Brain microvascular endothelial cell (primary cell): ENCODE measurements at regions not wholly inside any gene's neighbourhood (a gene's known extent, or its start where the extent isn't known, plus 50 kb on each side); places are given as distances from the start of the nearest gene placed in this dataset.

Source experiments
- DNase-seq: peaks from one replicate; pipeline ENCODE4 v3.0.0-alpha.2; 2020
- H3K27ac ChIP-seq: fragments of 250-450 bp; sonication (Bioruptor Pico); 2 replicates; pipeline ENCODE4 v1.5.1; 2020; ENCODE audit warnings: mild to moderate bottlenecking, moderate library complexity
- H3K27me3 ChIP-seq: fragments of 250-450 bp; sonication (Bioruptor Pico); replicated peaks from 2 replicates; pipeline ENCODE4 v1.5.1; 2020; ENCODE audit warnings: mild to moderate bottlenecking
- H3K36me3 ChIP-seq: fragments of 250-450 bp; sonication (Bioruptor Pico); replicated peaks from 2 replicates; pipeline ENCODE4 v1.5.1; 2020; ENCODE audit warnings: mild to moderate bottlenecking
- H3K4me3 ChIP-seq: 2 replicates; pipeline ENCODE4 v1.5.1; 2011; ENCODE audit warnings: low read depth, mild to moderate bottlenecking, control low read depth, low read length, moderate library complexity
- in situ Hi-C: cut with HindIII; loops from 2 replicates; pipeline ENCODE4 v1.10.0; 2017; ENCODE audit warnings: low sequenced_read_pairs, low pct_ligation_motif_present
- TF ChIP-seq, protein P1 (sequence below): IDR thresholded peaks from 2 replicates; pipeline ENCODE4 v1.5.1; 2011; ENCODE audit warnings: low read depth, mild to moderate bottlenecking, moderate library complexity, low read length, control low read depth, inconsistent platforms; ENCODE audit errors: missing control alignments

- Histone ChIP-seq H3K4me3 (no peak overlapping the region), H3K36me3 (no peaks in the 10 kb centered on the region), H3K27me3 (no peaks in the 10 kb centered on the region), H3K27ac (no peak overlapping the region)
- in situ Hi-C loops: no loop called here
- TF ChIP-seq, protein P1, sequence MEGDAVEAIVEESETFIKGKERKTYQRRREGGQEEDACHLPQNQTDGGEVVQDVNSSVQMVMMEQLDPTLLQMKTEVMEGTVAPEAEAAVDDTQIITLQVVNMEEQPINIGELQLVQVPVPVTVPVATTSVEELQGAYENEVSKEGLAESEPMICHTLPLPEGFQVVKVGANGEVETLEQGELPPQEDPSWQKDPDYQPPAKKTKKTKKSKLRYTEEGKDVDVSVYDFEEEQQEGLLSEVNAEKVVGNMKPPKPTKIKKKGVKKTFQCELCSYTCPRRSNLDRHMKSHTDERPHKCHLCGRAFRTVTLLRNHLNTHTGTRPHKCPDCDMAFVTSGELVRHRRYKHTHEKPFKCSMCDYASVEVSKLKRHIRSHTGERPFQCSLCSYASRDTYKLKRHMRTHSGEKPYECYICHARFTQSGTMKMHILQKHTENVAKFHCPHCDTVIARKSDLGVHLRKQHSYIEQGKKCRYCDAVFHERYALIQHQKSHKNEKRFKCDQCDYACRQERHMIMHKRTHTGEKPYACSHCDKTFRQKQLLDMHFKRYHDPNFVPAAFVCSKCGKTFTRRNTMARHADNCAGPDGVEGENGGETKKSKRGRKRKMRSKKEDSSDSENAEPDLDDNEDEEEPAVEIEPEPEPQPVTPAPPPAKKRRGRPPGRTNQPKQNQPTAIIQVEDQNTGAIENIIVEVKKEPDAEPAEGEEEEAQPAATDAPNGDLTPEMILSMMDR: no peak
- DNase-seq: no peak
Measured at GRCh38 chr22:49636649-49637048, 191.0 kb downstream of the BRD1 start.

- no peak overlapping the region for H3K4me3 ChIP-seq
- H3K36me3 ChIP-seq: no peaks in the 10 kb centered on the region
- TF ChIP-seq, protein P1: no peak
- no peak overlapping the region for H3K27ac ChIP-seq
- DNase-seq: no peak
- no peaks in the 10 kb centered on the region for H3K27me3 ChIP-seq
- in situ Hi-C loops: no loop called here
Measured at GRCh38 chr22:49636214-49636613, 191.5 kb downstream of the BRD1 start.

GRCh38 chr22:49634006-49634772 is 193.5 kb downstream of the BRD1 start:
- in situ Hi-C loops: no loop called here
- DNase-seq: no peak
- TF ChIP-seq, protein P1: no peak

GRCh38 chr22:49633010-49633324 is 194.7 kb downstream of the BRD1 start:
- TF ChIP-seq, protein P1: no peak
- DNase-seq: no peak
- in situ Hi-C loops: no loop called here
- Histone ChIP-seq H3K27me3 (no peaks in the 10 kb centered on the region), H3K4me3 (no peak overlapping the region), H3K27ac (no peak overlapping the region), H3K36me3 (no peaks in the 10 kb centered on the region)

More at GRCh38 chr22:49634006-49634772, 193.5 kb downstream of the BRD1 start:
- H3K27me3 ChIP-seq: no peaks in the 10 kb centered on the region
- no peaks in the 10 kb centered on the region for H3K36me3 ChIP-seq
- H3K27ac ChIP-seq: no peak overlapping the region
- no peak overlapping the region for H3K4me3 ChIP-seq

- H3K4me3 ChIP-seq: peak overlapping the region; percentile 20
- no peak overlapping the region for H3K27ac ChIP-seq
- peak; percentile 33 for DNase-seq
- no peaks in the 10 kb centered on the region for H3K36me3 ChIP-seq
- in situ Hi-C loops: no loop called here
- H3K27me3 ChIP-seq: no peaks in the 10 kb centered on the region
- TF ChIP-seq, protein P1: peak; percentile 88
Measured at GRCh38 chr22:49632199-49633009, 195.3 kb downstream of the BRD1 start.
